Large intestine (tissue), 3 donors: ENCODE measurements at regions not wholly inside any gene's neighbourhood (a gene's known extent, or its start where the extent isn't known, plus 50 kb on each side); places are given as distances from the start of the nearest gene placed in this dataset.
"Not testable (repeated sequence)": the region's sequence is repeated elsewhere in the genome, so short reads cannot be mapped to it uniquely, and the experiment has no call there.

ENCODE experiments used
- DNase-seq, 2 donors: peaks; one replicate each; pipeline versions ENCODE4 v3.0.0 to v3.0.0-alpha.2; 2013
- H3K27ac ChIP-seq: one replicate; pipeline ENCODE4 v1.5.1; 2013; ENCODE audit warnings: low read length
- H3K27me3 ChIP-seq: 2 replicates; pipeline ENCODE4 v1.6.1; 2013; ENCODE audit warnings: low read length; ENCODE audit not compliant: control insufficient read depth, insufficient read depth
- H3K36me3 ChIP-seq: 2 replicates; pipeline ENCODE4 v1.6.1; 2013; ENCODE audit warnings: low read length; ENCODE audit not compliant: control insufficient read depth, insufficient read depth
- H3K4me1 ChIP-seq: one replicate; pipeline ENCODE4 v1.6.1; 2013; ENCODE audit warnings: low read length; ENCODE audit not compliant: control insufficient read depth, insufficient read depth
- H3K4me3 ChIP-seq: one replicate; pipeline ENCODE4 v1.5.1; 2013; ENCODE audit warnings: low read length
- H3K9me3 ChIP-seq: one replicate; pipeline ENCODE4 v1.6.1; 2013; ENCODE audit warnings: mild to moderate bottlenecking, low read depth, low read length, moderate library complexity; ENCODE audit not compliant: control insufficient read depth
- WGBS: methylation state at CpG from one replicate; pipeline ENCODE4 v1.1.5; 2013; ENCODE audit warnings: low lambda C conversion rate; ENCODE audit not compliant: insufficient coverage; 5-methylcytosine and 5-hydroxymethylcytosine counted together

DNA sequence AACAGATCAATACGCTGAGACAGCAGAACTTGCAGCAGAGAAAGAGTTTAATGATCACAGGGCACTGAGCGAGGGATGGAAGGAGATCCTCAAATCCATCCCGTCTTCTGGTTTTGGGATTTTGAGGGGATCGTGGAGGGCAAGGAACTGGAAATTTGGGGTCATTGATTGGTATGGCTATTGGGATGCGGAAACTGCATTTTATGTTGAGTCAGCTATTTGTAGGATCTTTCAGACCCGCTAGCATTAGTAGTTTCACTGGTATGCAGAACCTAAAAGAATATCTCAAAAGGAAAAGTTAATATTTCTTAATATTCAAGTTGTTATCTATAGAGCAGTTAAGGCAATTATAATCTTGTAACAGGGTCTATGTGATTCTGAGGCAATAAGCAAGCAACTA is 771.7 kb upstream of the CTNND2 start:
- Histone ChIP-seq H3K4me1 (no peaks in the 10 kb centered on the region), H3K36me3 (no peaks in the 10 kb centered on the region), H3K4me3 (no peak overlapping the region), H3K27me3 (no peaks in the 10 kb centered on the region), H3K27ac (no peak overlapping the region), H3K9me3 (no peaks in the 10 kb centered on the region)
- 87% methylated on average over 3 of the region's 6 CpGs for WGBS
- no peak for DNase-seq

DNA sequence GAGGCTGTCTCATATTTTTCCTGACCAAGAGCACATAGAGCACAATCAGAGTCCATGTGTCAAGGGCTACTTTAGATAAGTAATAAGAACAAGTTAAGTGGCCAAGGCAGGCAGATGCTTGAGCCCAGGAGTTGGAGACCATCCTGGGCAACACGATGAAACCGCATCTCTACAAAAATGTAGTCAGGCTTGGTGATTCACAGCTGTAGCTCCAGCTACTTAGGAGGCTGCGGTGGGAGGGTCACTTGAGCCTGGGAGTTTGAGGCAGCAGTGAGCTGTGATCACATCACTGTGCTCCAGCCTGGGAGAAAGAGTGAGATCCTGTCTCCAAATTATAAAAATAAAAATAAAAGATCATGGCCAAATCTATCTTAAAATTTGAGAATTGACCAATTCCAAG is 767.9 kb upstream of the CTNND2 start:
- no peaks in the 10 kb centered on the region for H3K36me3 ChIP-seq
- DNase-seq = no peak
- WGBS = no CpG with 5 or more reads among the region's 3 CpGs
- no peak overlapping the region for H3K27ac ChIP-seq
- H3K4me1 ChIP-seq = no peaks in the 10 kb centered on the region
- no peaks in the 10 kb centered on the region for H3K9me3 ChIP-seq
- H3K4me3 ChIP-seq = no peak overlapping the region
- H3K27me3 ChIP-seq = no peaks in the 10 kb centered on the region

DNA sequence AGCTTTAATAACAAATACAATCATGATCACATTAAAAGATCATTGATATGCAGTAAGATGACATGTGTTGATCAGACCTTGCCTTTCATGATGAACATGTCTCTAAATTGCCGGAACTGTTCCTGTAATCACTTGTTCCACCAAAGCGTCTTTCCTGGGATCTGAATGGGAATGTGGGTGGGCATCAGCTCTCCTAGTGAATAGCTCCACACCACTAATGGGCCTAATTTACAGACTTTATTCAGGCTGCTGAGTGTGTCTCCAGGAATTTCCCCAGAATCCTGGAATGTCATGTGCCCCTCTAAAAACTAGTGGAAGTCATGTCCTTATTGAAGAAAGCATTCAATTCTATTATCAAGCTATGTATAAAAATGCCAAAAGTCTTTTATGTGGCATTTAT is 765.1 kb upstream of the CTNND2 start:
- H3K27me3 ChIP-seq = no peaks in the 10 kb centered on the region
- no peaks in the 10 kb centered on the region for H3K4me1 ChIP-seq
- H3K27ac ChIP-seq = no peak overlapping the region
- H3K4me3 ChIP-seq = no peak overlapping the region
- no CpG with 5 or more reads among the region's 2 CpGs for WGBS
- no peak for DNase-seq
- H3K9me3 ChIP-seq = no peaks in the 10 kb centered on the region
- H3K36me3 ChIP-seq = no peaks in the 10 kb centered on the region

DNA sequence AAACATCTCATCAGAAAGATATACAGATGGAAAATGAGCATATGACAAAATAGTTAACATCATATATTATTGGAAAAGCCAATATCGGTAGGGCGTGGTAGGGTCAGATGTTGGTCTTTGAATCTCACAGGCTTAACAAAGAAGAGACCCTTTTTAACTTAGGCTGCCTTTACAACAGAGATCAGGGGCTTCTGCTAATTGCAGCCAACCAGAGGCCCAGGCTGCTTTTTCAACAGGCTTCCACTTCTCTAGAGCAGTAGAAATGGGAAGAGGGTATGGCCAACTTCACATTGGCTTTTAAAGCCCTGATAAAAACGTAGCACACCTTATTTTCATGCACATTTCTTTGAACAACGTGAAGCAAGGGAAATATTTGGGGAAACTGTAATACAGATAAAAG is 764.3 kb upstream of the CTNND2 start:
- no peaks in the 10 kb centered on the region for H3K9me3 ChIP-seq
- H3K4me1 ChIP-seq = no peaks in the 10 kb centered on the region
- no CpG with 5 or more reads among the region's 4 CpGs for WGBS
- DNase-seq = no peak
- no peaks in the 10 kb centered on the region for H3K27me3 ChIP-seq
- H3K27ac ChIP-seq = no peak overlapping the region
- H3K36me3 ChIP-seq = no peaks in the 10 kb centered on the region
- H3K4me3 ChIP-seq = no peak overlapping the region

DNA sequence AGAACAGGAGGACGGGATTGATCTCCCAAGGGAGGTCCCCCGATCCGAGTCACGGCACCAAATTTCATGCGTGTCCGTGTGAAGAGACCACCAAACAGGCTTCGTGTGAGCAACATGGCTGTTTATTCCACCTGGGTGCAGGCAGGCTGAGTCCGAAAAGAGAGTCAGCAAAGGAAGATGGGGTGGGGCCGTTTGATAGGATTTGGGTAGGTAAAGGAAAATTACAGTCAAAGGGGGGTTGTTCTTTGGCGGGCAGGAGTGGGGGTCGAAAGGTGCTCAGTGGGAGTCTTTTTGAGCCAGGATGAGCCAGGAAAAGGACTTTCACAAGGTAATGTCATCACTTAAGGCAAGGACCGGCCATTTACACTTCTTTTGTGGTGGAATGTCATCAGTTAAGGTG is 763.6 kb upstream of the CTNND2 start:
- no CpG with 5 or more reads among the region's 12 CpGs for WGBS
- H3K36me3 ChIP-seq, H3K4me3 ChIP-seq, H3K9me3 ChIP-seq, H3K27me3 ChIP-seq, DNase-seq, H3K4me1 ChIP-seq, H3K27ac ChIP-seq: not testable (repeated sequence)

DNA sequence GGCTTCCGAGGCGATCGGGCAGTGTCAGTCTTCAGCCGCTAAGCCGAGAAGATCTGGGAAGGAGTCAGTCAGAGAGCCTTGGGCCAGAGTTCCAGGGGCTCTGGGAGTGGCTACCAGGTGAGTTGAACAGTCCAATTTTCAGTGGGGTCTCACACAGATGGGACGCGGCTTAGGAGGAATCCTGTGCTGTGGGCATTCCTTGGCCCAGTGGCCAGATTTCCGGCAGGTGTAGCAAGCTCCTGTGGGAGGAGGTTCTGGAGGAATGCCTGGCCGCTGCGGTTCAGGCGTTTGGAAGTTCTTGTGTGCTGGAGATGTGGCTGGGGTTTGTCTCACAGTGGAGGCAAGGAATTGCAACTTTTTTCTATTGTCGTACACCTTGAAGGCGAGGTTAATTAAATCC is 761.5 kb upstream of the CTNND2 start:
- no CpG with 5 or more reads among the region's 13 CpGs for WGBS
- not testable (repeated sequence) for H3K27ac ChIP-seq, H3K4me3 ChIP-seq, H3K27me3 ChIP-seq, H3K9me3 ChIP-seq, H3K4me1 ChIP-seq, DNase-seq, H3K36me3 ChIP-seq

DNA sequence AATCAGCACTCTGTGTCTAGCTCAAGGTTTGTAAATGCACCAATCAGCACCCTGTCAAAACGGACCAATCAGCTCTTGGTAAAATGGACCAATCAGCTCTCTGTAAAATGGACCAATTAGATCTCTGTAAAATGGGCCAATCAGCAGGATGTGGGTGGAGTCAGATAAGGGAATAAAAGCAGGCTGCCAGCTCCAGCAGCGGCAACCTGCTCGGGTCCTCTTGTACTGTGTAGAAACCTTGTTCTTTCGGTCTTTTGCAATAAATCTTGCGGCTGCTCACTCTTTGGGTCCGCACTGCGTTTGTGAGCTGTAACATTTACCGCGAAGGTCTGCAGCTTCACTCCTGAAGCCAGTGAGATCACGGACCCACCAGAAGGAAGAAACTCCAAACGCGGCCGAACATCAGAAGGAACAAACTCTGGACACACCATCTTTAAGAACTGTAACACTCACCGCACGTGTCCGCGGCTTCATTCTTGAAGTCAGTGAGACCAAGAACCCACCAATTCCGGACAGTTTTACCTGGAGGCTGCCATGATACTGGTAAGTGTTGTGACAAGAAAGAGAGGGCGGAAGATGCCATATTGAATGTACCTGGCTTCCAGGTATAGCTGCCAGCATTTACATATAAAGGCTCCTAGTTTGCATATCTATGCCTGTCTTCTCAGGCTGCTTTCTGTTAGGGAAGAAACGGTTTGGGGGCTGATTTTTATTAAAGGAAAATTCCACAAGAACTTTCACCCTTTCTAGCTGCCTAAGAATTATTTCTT is 758.5 kb upstream of the CTNND2 start:
- Histone ChIP-seq H3K4me3 (no peak overlapping the region), H3K9me3 (peaks cover 7% of the 10 kb centered on the region), H3K36me3 (no peaks in the 10 kb centered on the region), H3K27ac (no peak overlapping the region), H3K4me1 (no peaks in the 10 kb centered on the region), H3K27me3 (no peaks in the 10 kb centered on the region)
- no peak for DNase-seq
- 50% methylated on average over 1 of the region's 20 CpGs for WGBS

DNA sequence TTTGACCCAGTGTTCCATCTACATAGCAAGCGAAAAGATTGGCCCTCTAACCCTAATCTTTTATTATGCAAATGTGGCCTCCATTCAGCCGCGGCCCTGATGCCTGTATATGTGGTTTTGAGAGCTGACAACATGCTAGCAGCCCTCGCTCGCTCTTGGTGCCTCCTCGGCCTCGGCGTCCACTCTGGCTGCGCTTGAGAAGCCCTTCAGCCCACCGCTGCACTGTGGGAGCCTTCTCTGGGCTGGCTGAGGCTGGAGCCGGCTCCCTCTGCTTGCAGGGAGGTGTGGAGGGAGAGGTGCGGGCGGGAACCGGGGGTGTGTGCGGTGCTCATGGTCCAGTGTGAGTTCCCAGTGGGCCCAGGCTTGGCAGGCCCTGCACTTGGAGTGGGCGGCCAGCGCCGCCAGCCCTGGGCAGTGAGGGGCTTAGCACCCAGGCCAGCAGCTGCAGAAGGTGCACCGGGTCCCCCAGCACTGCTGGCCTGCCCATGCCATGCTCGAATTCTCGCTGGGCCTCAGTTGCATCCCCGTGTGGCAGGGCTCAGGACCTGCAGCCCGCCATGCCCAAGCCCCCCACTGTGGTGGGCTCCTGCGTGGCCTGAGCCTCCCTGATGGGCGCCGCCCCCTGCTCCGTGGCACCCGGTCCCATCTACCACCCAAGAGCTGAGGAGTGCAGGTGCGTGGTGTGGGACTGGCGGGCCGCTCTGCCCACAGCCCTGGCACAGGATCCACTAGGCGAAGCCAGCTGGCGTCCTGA is 757.5 kb upstream of the CTNND2 start:
- peaks cover 7% of the 10 kb centered on the region for H3K9me3 ChIP-seq
- DNase-seq = no peak
- H3K4me3 ChIP-seq = no peak overlapping the region
- no peaks in the 10 kb centered on the region for H3K27me3 ChIP-seq
- no peak overlapping the region for H3K27ac ChIP-seq
- H3K4me1 ChIP-seq = no peaks in the 10 kb centered on the region
- WGBS = no CpG with 5 or more reads among the region's 33 CpGs
- no peaks in the 10 kb centered on the region for H3K36me3 ChIP-seq

DNA sequence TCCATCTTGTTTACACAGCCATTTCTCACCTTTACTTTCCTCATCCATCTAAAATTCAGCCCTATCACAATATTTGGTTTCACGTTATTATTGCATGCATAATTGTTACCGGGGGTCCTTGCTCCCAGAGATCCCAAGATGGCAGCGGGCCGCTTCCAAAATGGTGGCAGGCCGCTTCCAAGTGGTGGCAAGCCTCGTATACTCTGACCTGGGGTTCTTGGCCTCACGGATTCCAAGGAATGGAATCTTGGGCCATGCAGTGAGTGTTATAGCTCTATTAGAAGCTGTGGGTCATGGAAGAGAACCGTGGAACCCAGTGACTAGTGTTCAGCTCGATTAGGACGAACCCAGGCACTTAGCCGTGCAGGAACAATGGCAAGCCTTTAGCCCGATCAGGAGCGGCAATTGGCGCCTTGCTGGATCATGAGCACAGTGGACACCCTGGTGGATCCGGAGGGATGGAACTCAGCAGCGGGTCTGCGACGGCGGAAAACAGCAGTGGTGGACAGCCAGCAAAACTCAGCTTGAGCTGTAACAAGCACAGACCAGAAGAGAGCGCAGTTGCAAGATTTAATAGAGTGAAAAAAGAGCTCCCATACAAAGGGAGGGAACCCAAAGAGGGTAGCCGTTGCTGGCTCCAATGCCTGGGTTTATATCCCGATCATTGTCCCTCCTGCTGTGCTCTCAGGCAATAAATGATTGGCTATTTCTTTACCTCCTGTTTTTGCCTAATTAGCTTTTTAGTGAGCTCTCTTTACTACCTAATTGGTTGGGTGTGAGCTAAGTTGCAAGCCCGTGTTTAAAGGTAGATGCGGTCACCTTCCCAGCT is 756.2 kb upstream of the CTNND2 start:
- WGBS = no CpG with 5 or more reads among the region's 24 CpGs
- H3K27ac ChIP-seq, H3K4me1 ChIP-seq, H3K4me3 ChIP-seq, H3K9me3 ChIP-seq, H3K27me3 ChIP-seq, DNase-seq, H3K36me3 ChIP-seq: not testable (repeated sequence)

DNA sequence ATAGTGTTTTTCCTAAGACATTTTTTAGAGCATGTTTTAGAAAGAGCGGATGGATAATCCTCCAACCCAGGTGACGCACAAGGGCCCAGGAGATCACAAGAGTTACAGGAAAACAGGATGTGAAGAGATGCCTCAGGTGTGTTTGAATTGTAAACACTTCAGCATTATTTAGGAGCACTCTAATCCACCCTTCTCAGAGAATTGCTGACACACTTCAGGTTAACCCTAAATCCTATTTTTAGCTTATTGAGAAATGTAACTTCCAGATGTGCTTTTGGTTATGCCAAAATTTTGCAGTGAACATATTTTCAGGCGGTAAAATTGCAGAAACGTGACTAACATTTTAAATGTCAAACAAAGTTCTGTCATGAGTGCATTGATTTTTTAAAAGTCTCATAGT is 755.4 kb upstream of the CTNND2 start:
- no peak overlapping the region for H3K4me3 ChIP-seq
- H3K9me3 ChIP-seq = peaks cover 7% of the 10 kb centered on the region
- H3K27me3 ChIP-seq = no peaks in the 10 kb centered on the region
- H3K4me1 ChIP-seq = no peaks in the 10 kb centered on the region
- no peak overlapping the region for H3K27ac ChIP-seq
- 86% methylated on average over 4 of the region's 4 CpGs for WGBS
- no peak for DNase-seq
- H3K36me3 ChIP-seq = no peaks in the 10 kb centered on the region
